ENCODE measurements at regions not wholly inside any gene's neighbourhood (a gene's known extent, or its start where the extent isn't known, plus 50 kb on each side); places are given as distances from the start of the nearest gene placed in this dataset.
"Not testable (repeated sequence)": the region's sequence is repeated elsewhere in the genome, so short reads cannot be mapped to it uniquely, and the experiment has no call there.

GRCh38 chr4:189560605-189561004 lies 380.1 kb upstream of the FRG1 start:
- TF ChIP-seq CTCF (conservative IDR thresholded peaks at IDR 0.05 in 1 of 2, IDR thresholded peaks at IDR 0.05 in 1 of 2; ENCODE audit: low read depth in 1 of 2, low read length in 2 of 2); EZH2 (IDR thresholded peaks at IDR 0.05; ENCODE audit: low read length, missing control alignments): not testable (repeated sequence)

Measured in fibroblast of lung (primary cell).